ENCODE measurements at regions not wholly inside any gene's neighbourhood (a gene's known extent, or its start where the extent isn't known, plus 50 kb on each side); places are given as distances from the start of the nearest gene placed in this dataset.

GRCh38 chr13:68938639-68939038, 1169.0 kb upstream of the ATXN8OS start:
- in situ Hi-C loops (cut with MboI) = loop anchor here (25.0 kb wide), 1 partner anchor 626 kb away; no protein-coding TSS in a partner anchor
- ChIA-PET CTCF (no interaction called here), RAD21 (ENCODE audit: unreplicated experiment) (no interaction called here), POLR2A (no interaction called here), SMC1A (ENCODE audit: uncharacterized antibody, unreplicated experiment) (no interaction called here)
- no peak for TF ChIP-seq BCL3 (IDR thresholded peaks at IDR 0.05; ENCODE audit: borderline replicate concordance, insufficient read depth, low read depth, low read length, poor library complexity, severe bottlenecking)
- Histone ChIP-seq H3K4me2 (ENCODE audit: control insufficient read depth, insufficient read depth) (no peak overlapping the region), H3K9me3 (replicated peaks; ENCODE audit: control insufficient read depth, insufficient read depth, low read length) (no peaks in the 10 kb centered on the region), H3K79me2 (ENCODE audit: control insufficient read depth, insufficient read depth, low read length) (no peaks in the 10 kb centered on the region), H3K27ac (ENCODE audit: control insufficient read depth, insufficient read depth) (no peak overlapping the region), H2AFZ (ENCODE audit: control insufficient read depth, low read depth, low read length) (no peak overlapping the region), H3K27me3 (replicated peaks in 1 of 2; ENCODE audit: control insufficient read depth in 2 of 2, insufficient read depth in 2 of 2, low read length in 1 of 2) (no peaks in the 10 kb centered on the region), H3K9ac (ENCODE audit: control insufficient read depth, insufficient read depth, low read length) (no peak overlapping the region), H3K4me3 (no peak overlapping the region), H4K20me1 (ENCODE audit: control insufficient read depth, insufficient read depth) (no peaks in the 10 kb centered on the region), H3K36me3 (ENCODE audit: control insufficient read depth in 2 of 2, insufficient read depth in 2 of 2, low read length in 1 of 2) (no peaks in the 10 kb centered on the region), H3K4me1 (ENCODE audit: control insufficient read depth, insufficient read depth, low read length) (no peaks in the 10 kb centered on the region)
- FAIRE-seq (no peak), DNase-seq (ENCODE audit: low read depth, low spot score) (no peak), ATAC-seq (no peak)
- WGBS (ENCODE audit: insufficient coverage, insufficient replicate concordance, low lambda C conversion rate, missing lambda C conversion rate) = 14% methylated on average over 5 of the region's 5 CpGs
- BruUV-seq (replicated peaks) = no TSS peak
- intact Hi-C loops (cut with micrococcal nuclease; ENCODE audit: unreplicated experiment) = no loop called here

GRCh38 chr13:68929075-68929745, 1178.4 kb upstream of the ATXN8OS start:
- Histone ChIP-seq H3K36me3 (ENCODE audit: control insufficient read depth in 2 of 2, insufficient read depth in 2 of 2, low read length in 1 of 2) (no peaks in the 10 kb centered on the region), H3K79me2 (ENCODE audit: control insufficient read depth, insufficient read depth, low read length) (no peaks in the 10 kb centered on the region), H3K27ac (ENCODE audit: control insufficient read depth, insufficient read depth) (no peak overlapping the region), H3K9ac (ENCODE audit: control insufficient read depth, insufficient read depth, low read length) (no peak overlapping the region), H3K27me3 (replicated peaks in 1 of 2; ENCODE audit: control insufficient read depth in 2 of 2, insufficient read depth in 2 of 2, low read length in 1 of 2) (no peaks in the 10 kb centered on the region), H3K4me3 (no peak overlapping the region), H3K4me2 (ENCODE audit: control insufficient read depth, insufficient read depth) (no peak overlapping the region), H3K9me3 (replicated peaks; ENCODE audit: control insufficient read depth, insufficient read depth, low read length) (no peaks in the 10 kb centered on the region), H3K4me1 (ENCODE audit: control insufficient read depth, insufficient read depth, low read length) (no peaks in the 10 kb centered on the region), H4K20me1 (ENCODE audit: control insufficient read depth, insufficient read depth) (no peaks in the 10 kb centered on the region), H2AFZ (ENCODE audit: control insufficient read depth, low read depth, low read length) (no peak overlapping the region)
- ChIA-PET CTCF (interaction anchor here (1.0 to 1.5 kb wide), 3 partner anchors 9 to 546 kb away, joined by 3 read pairs; no protein-coding TSS in a partner anchor), SMC1A (ENCODE audit: uncharacterized antibody, unreplicated experiment) (interaction anchor here (1.0 kb wide), 1 partner anchor 29 kb away, joined by 4 read pairs; no protein-coding TSS in a partner anchor), POLR2A (no interaction called here), RAD21 (ENCODE audit: unreplicated experiment) (no interaction called here)
- no peak for FAIRE-seq
- BruUV-seq (replicated peaks) = no TSS peak
- intact Hi-C loops (cut with micrococcal nuclease; ENCODE audit: unreplicated experiment) (no loop called here), in situ Hi-C loops (cut with MboI) (loop anchor here (25.0 kb wide), 1 partner anchor 617 kb away; no protein-coding TSS in a partner anchor)
- no peak for ATAC-seq
- DNase-seq (ENCODE audit: low read depth, low spot score) = no peak
- 8% methylated on average over 3 of the region's 3 CpGs for WGBS (ENCODE audit: insufficient coverage, insufficient replicate concordance, low lambda C conversion rate, missing lambda C conversion rate)
- no peak for TF ChIP-seq CUX1 (IDR thresholded peaks at IDR 0.05; ENCODE audit: insufficient replicate concordance, low read depth, low read length)
- TF ChIP-seq STAT1 (conservative IDR thresholded peaks at IDR 0.05) = no peak
- TF ChIP-seq YBX1 (IDR thresholded peaks at IDR 0.05) = no peak
- no peak for TF ChIP-seq ZBTB40 (IDR thresholded peaks at IDR 0.05; ENCODE audit: borderline replicate concordance)
